ENCODE measurements at regions not wholly inside any gene's neighbourhood (a gene's known extent, or its start where the extent isn't known, plus 50 kb on each side); places are given as distances from the start of the nearest gene placed in this dataset.

GRCh38 chr11:131157678-131158077, 212.7 kb upstream of the NTM start:
- no peak for DNase-seq (ENCODE audit: low read depth in 1 of 2, low spot score in 2 of 2)
- H3K27ac ChIP-seq: no peak overlapping the region
- H3K27me3 ChIP-seq (replicated peaks): no peaks in the 10 kb centered on the region
- H3K9me3 ChIP-seq (replicated peaks): no peaks in the 10 kb centered on the region
- H3K4me1 ChIP-seq (replicated peaks): no peaks in the 10 kb centered on the region
- H3K4me3 ChIP-seq: no peak overlapping the region
- no peaks in the 10 kb centered on the region for H3K36me3 ChIP-seq

GRCh38 chr11:131160846-131161245, 209.6 kb upstream of the NTM start:
- H3K36me3 ChIP-seq: no peaks in the 10 kb centered on the region
- no peak overlapping the region for H3K27ac ChIP-seq
- no peak for DNase-seq (ENCODE audit: low read depth in 1 of 2, low spot score in 2 of 2)
- H3K4me1 ChIP-seq (replicated peaks): no peaks in the 10 kb centered on the region
- no peak overlapping the region for H3K4me3 ChIP-seq
- H3K27me3 ChIP-seq (replicated peaks): no peaks in the 10 kb centered on the region
- no peaks in the 10 kb centered on the region for H3K9me3 ChIP-seq (replicated peaks)

GRCh38 chr11:131163613-131164012, 206.8 kb upstream of the NTM start:
- H3K27ac ChIP-seq: no peak overlapping the region
- H3K4me1 ChIP-seq (replicated peaks): no peaks in the 10 kb centered on the region
- H3K9me3 ChIP-seq (replicated peaks): no peaks in the 10 kb centered on the region
- no peak for DNase-seq (ENCODE audit: low read depth in 1 of 2, low spot score in 2 of 2)
- H3K36me3 ChIP-seq: no peaks in the 10 kb centered on the region
- H3K4me3 ChIP-seq: no peak overlapping the region
- no peaks in the 10 kb centered on the region for H3K27me3 ChIP-seq (replicated peaks)

GRCh38 chr11:131165036-131165435, 205.4 kb upstream of the NTM start:
- Histone ChIP-seq H3K9me3 (replicated peaks) (no peaks in the 10 kb centered on the region), H3K4me3 (no peak overlapping the region), H3K27me3 (replicated peaks) (no peaks in the 10 kb centered on the region), H3K27ac (no peak overlapping the region), H3K4me1 (replicated peaks) (no peaks in the 10 kb centered on the region), H3K36me3 (no peaks in the 10 kb centered on the region)
- no peak for DNase-seq (ENCODE audit: low read depth in 1 of 2, low spot score in 2 of 2)

DNA sequence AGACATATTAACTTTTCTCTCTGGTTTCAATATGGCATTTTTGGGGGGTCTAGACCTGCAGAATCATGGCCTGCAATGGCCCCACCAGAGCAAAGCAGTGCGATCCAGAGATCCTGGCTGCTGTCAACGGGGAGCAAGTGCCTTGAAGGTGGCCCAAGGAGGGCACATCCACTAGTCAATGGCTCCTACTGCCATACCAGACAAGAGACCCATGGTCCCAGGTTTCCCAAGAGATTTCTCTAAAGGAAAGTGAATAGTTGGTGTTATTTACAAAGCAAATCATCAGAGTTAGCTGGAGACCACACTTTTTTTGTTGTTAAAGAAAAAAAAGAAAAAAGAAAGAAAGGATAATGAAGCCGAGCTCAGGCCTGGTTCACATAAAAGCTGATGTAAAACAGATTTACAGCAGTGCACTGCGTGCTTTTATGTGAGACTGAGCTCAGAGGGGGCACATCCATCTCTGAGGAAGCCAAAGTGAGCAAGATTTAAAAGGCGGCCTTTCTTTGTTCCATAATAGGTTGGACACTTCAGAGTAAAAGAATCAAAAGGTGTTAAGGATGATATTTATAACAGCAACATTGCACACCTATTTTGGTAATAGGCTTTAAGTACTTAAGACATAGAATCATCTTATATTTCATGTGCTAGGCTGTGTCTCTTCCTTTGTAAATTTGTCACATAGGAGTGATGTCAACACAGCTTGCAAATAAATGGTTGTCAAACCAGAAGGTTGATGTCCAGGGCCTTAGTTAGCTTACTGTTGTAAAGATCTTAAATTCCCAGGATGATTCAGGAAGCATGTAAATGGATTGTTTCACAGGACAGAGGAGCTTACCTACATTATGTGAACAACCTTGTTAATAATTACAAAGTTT, 201.3 kb upstream of the NTM start:
- no peak overlapping the region for H3K27ac ChIP-seq
- DNase-seq (ENCODE audit: low read depth in 1 of 2, low spot score in 2 of 2): no peak
- H3K4me3 ChIP-seq: no peak overlapping the region
- no peaks in the 10 kb centered on the region for H3K4me1 ChIP-seq (replicated peaks)
- H3K36me3 ChIP-seq: no peaks in the 10 kb centered on the region
- no peaks in the 10 kb centered on the region for H3K9me3 ChIP-seq (replicated peaks)
- no peaks in the 10 kb centered on the region for H3K27me3 ChIP-seq (replicated peaks)

DNA sequence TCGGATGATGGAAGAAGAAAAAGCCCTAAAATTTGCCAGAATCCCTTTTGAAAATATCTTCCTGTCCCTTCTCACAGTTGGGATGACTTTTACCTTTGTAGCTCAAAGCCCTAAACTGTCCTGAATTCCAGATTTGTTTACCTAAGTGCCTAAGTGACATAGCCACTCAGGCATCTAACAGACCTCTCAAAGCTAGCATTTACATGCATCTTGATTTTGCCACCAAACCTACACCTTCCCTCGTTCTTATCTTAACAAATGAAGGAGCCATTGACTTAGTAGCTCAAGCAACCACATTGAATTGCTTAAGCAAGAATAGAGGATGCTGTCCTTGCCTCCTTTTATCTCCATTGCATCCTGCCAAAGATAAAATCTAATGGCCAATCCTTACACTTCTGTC, 198.4 kb upstream of the NTM start:
- no peak overlapping the region for H3K4me3 ChIP-seq
- no peak for DNase-seq (ENCODE audit: low read depth in 1 of 2, low spot score in 2 of 2)
- H3K27ac ChIP-seq: no peak overlapping the region
- H3K27me3 ChIP-seq (replicated peaks): no peaks in the 10 kb centered on the region
- no peaks in the 10 kb centered on the region for H3K4me1 ChIP-seq (replicated peaks)
- no peaks in the 10 kb centered on the region for H3K36me3 ChIP-seq
- H3K9me3 ChIP-seq (replicated peaks): no peaks in the 10 kb centered on the region

DNA sequence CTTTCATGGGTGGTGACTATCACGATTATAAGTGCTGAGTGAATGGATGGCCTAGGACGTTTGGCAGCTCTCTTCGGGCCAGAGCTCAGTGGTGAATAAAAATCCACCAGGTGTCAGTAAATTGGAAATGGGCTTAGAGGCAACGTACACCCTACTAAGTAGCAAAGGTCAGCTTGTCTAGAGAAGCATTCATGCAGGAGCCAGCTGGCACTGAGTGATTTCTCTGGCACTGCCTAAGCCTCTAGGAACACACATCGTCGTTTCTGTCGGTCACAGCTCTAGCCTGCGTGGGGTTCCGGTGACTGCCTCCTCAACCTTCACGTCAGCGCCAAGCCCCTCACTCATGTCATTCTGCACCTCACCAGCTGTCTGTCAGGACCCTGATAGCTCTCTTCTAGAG, 192.4 kb upstream of the NTM start:
- Histone ChIP-seq H3K27me3 (replicated peaks) (no peaks in the 10 kb centered on the region), H3K9me3 (replicated peaks) (no peaks in the 10 kb centered on the region), H3K27ac (no peak overlapping the region), H3K36me3 (no peaks in the 10 kb centered on the region), H3K4me3 (no peak overlapping the region), H3K4me1 (replicated peaks) (no peaks in the 10 kb centered on the region)
- DNase-seq (ENCODE audit: low read depth in 1 of 2, low spot score in 2 of 2): no peak

DNA sequence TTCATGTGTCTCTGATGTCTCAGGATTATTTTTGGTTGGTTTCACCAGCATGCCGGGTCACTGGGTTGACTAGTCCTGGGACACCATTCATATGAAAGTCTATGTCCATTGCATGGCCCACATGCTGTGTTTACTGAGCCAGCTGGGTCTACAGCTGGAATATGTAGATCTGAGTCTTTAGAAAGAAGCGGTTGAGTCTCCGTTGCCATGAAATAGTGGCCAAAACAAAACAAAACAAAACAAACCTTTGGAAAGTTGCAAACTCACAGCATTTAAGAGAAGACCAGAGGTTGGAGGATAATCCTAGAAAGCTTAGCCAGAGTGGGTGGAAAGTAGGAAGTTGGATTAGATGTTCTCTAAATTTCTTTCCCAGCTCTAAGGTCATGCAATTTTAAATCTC, 191.8 kb upstream of the NTM start:
- no peak overlapping the region for H3K4me3 ChIP-seq
- H3K4me1 ChIP-seq (replicated peaks): no peaks in the 10 kb centered on the region
- no peaks in the 10 kb centered on the region for H3K36me3 ChIP-seq
- H3K27ac ChIP-seq: no peak overlapping the region
- H3K9me3 ChIP-seq (replicated peaks): no peaks in the 10 kb centered on the region
- H3K27me3 ChIP-seq (replicated peaks): no peaks in the 10 kb centered on the region
- DNase-seq (ENCODE audit: low read depth in 1 of 2, low spot score in 2 of 2): no peak

DNA sequence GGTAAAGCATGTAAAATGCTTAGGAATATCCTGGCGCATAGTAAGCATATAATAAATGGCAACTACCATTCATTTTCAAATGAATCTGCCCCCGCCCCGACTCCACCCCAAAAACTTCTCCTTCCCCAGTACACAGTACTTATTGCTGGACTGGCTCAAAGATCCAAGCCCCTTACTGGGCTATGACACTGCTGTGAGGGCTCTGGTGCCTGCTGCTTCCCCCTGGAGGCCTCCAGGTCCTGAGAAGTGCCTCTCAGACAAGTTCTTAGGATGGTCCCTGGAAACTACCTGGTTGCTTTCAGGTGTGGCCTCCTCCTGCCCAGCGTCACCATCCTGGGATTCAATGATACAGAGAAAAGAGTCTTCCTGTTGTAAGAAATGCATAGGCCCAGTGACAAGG, 190.6 kb upstream of the NTM start:
- H3K27me3 ChIP-seq (replicated peaks): no peaks in the 10 kb centered on the region
- no peak overlapping the region for H3K4me3 ChIP-seq

DNA sequence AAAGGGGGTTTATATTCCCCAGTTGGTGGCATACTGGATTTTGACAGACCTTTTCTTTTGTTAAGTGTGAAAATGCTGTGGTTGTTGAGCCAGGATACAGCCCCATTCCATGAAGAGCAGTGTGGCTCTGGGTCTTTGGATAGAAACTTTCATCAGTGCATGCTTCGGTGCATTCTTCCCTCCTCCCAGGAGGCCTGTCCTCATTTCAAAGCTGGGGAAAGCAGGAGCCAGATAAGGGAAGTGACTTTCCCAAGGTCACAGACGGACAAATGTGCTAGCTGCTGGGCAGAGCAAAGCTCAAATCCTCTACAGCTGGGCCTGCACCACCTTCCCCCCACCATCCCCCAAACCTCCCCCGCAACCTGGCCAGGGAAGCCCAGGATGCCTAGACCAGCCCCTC, 184.5 kb upstream of the NTM start:
- no peaks in the 10 kb centered on the region for H3K27me3 ChIP-seq (replicated peaks)
- H3K9me3 ChIP-seq (replicated peaks): no peaks in the 10 kb centered on the region
- H3K36me3 ChIP-seq: no peaks in the 10 kb centered on the region
- H3K4me1 ChIP-seq (replicated peaks): no peaks in the 10 kb centered on the region
- no peak for DNase-seq (ENCODE audit: low read depth in 1 of 2, low spot score in 2 of 2)
- no peak overlapping the region for H3K4me3 ChIP-seq
- no peak overlapping the region for H3K27ac ChIP-seq

More for the DNA sequence above, 190.6 kb upstream of the NTM start:
- Histone ChIP-seq H3K27ac (no peak overlapping the region), H3K4me1 (replicated peaks) (no peaks in the 10 kb centered on the region), H3K9me3 (replicated peaks) (no peaks in the 10 kb centered on the region), H3K36me3 (no peaks in the 10 kb centered on the region)
- no peak for DNase-seq (ENCODE audit: low read depth in 1 of 2, low spot score in 2 of 2)

DNA sequence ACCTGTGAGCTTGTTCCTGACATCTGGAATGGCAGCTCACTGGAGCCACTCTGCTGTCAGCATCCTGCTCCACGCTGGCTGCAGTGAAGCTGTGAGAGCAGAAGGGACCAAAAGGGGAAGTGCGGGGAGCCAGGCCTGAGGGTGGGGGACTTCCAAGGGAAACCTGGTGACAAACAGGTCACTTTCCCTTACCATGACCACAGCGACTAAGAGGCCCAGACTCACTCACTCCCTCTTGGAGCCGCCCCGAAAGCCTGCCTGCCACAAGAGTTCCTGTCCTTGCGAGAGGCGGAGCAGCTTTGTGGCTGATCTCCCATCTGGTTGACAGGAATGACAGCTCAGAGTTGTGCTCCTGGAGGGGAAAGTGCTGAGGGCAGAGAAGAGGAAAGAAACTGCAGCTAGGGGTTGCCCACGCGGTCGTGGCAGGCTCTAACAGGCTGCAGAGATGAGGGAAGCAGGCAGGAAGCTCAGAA, 183.8 kb upstream of the NTM start:
- no peak for DNase-seq (ENCODE audit: low read depth in 1 of 2, low spot score in 2 of 2)
- H3K4me3 ChIP-seq: no peak overlapping the region
- H3K4me1 ChIP-seq (replicated peaks): no peaks in the 10 kb centered on the region
- H3K27ac ChIP-seq: no peak overlapping the region
- H3K27me3 ChIP-seq (replicated peaks): no peaks in the 10 kb centered on the region
- no peaks in the 10 kb centered on the region for H3K9me3 ChIP-seq (replicated peaks)
- no peaks in the 10 kb centered on the region for H3K36me3 ChIP-seq

- no peaks in the 10 kb centered on the region for H3K36me3 ChIP-seq
- H3K4me1 ChIP-seq (replicated peaks): no peaks in the 10 kb centered on the region
- H3K27me3 ChIP-seq (replicated peaks): no peaks in the 10 kb centered on the region
- no peak overlapping the region for H3K27ac ChIP-seq
- no peaks in the 10 kb centered on the region for H3K9me3 ChIP-seq (replicated peaks)
- DNase-seq (ENCODE audit: low read depth in 1 of 2, low spot score in 2 of 2): no peak
- no peak overlapping the region for H3K4me3 ChIP-seq
These were observed 180.0 kb upstream of the NTM start for GRCh38 chr11:131190446-131190845.

DNA sequence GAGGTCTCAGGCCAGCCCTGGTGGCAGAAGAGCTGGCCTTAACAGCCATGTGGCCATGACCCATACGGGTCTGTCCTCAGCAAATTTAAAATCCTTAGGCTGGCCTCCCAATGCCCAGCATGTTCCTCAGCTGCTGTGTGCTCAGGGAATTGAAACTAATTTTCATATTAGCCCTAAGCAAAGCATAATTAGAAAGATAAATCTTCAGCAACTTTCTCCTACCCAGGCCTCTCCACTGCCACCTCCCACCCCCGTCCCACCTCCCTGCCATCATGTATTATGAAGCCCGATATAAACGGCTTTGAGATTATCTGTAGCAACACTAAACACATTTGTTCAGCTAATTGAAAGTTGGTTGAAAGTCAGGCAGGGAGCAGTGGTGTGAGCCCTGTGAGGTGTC, 178.8 kb upstream of the NTM start:
- Histone ChIP-seq H3K27me3 (replicated peaks) (no peaks in the 10 kb centered on the region), H3K27ac (no peak overlapping the region), H3K36me3 (no peaks in the 10 kb centered on the region), H3K4me1 (replicated peaks) (no peaks in the 10 kb centered on the region), H3K4me3 (no peak overlapping the region), H3K9me3 (replicated peaks) (no peaks in the 10 kb centered on the region)
- DNase-seq (ENCODE audit: low read depth in 1 of 2, low spot score in 2 of 2): no peak

DNA sequence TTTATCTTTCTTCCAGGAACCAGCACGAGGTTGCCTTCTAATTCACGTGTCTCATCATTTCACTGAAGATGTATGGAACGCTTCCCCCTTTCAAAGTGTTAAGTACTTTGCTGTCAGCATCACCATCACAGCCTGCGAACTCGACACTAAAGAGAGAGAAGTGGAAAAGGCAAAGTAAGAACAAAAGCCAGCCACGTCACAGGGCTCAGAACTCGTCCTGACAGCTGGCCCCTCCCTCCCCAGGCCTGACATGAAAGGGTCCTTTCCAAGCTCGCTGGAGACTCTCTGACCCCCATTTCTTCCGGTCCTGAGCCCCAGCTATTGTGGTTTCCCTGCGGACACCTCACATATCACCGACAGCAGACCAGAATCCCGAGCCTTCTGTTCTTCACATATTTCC, 177.8 kb upstream of the NTM start:
- Histone ChIP-seq H3K9me3 (replicated peaks) (no peaks in the 10 kb centered on the region), H3K27me3 (replicated peaks) (no peaks in the 10 kb centered on the region), H3K27ac (no peak overlapping the region), H3K36me3 (no peaks in the 10 kb centered on the region), H3K4me3 (no peak overlapping the region), H3K4me1 (replicated peaks) (no peaks in the 10 kb centered on the region)
- DNase-seq (ENCODE audit: low read depth in 1 of 2, low spot score in 2 of 2): no peak

GRCh38 chr11:131193031-131193501, 177.3 kb upstream of the NTM start:
- no peak overlapping the region for H3K4me3 ChIP-seq
- H3K9me3 ChIP-seq (replicated peaks): no peaks in the 10 kb centered on the region
- no peak for DNase-seq (ENCODE audit: low read depth in 1 of 2, low spot score in 2 of 2)
- H3K4me1 ChIP-seq (replicated peaks): no peaks in the 10 kb centered on the region
- H3K36me3 ChIP-seq: no peaks in the 10 kb centered on the region
- H3K27me3 ChIP-seq (replicated peaks): no peaks in the 10 kb centered on the region
- no peak overlapping the region for H3K27ac ChIP-seq

All from SJSA1 (cell line).